HepG2 (cell line): ENCODE measurements at regions not wholly inside any gene's neighbourhood (a gene's known extent, or its start where the extent isn't known, plus 50 kb on each side); places are given as distances from the start of the nearest gene placed in this dataset.

Experiments used
- DNMT3B ChIP-seq: conservative IDR thresholded peaks from 2 replicates; pipeline ENCODE4 v1.6.1; 2016; ENCODE audit warnings: missing biosample characterization, control low read depth
- FLYWCH1 ChIP-seq: sonication (generic); formaldehyde crosslinking; IDR thresholded peaks from 2 replicates; pipeline ENCODE4 v1.8.1; 2023; ENCODE audit warnings: mild to moderate bottlenecking, missing genetic modification reagents
- IRF2 ChIP-seq: IDR thresholded peaks from 2 replicates; pipeline ENCODE4 v1.6.1; 2018; ENCODE audit warnings: missing genetic modification reagents, missing compliant biosample characterization
- JUNB ChIP-seq: sonication (generic); formaldehyde crosslinking; IDR thresholded peaks from 2 replicates; pipeline ENCODE4 v1.8.0; 2022; ENCODE audit warnings: missing genetic modification reagents, mild to moderate bottlenecking, borderline replicate concordance
- KAT7 ChIP-seq: IDR thresholded peaks from 2 replicates; pipeline ENCODE4 v1.6.1; 2018; ENCODE audit warnings: borderline replicate concordance, missing compliant biosample characterization
- MAFK ChIP-seq, 2 experiments: IDR thresholded peaks in 1 of 2; conservative IDR thresholded peaks in 1 of 2; 2 replicates each; pipeline ENCODE4 v1.6.1; 2011; ENCODE audit warnings: improper control_type of control experiment in 2 of 2, low read length in 2 of 2
- MYNN ChIP-seq: sonication (generic); formaldehyde crosslinking; IDR thresholded peaks from 2 replicates; pipeline ENCODE4 v1.4.0; 2020; ENCODE audit warnings: mild to moderate bottlenecking, low read depth, missing genetic modification reagents
- PAXIP1 ChIP-seq: sonication (generic); formaldehyde crosslinking; conservative IDR thresholded peaks from 2 replicates; pipeline ENCODE4 v1.4.0; 2020; ENCODE audit warnings: mild to moderate bottlenecking, missing genetic modification reagents, moderate library complexity
- PHF8 ChIP-seq: sonication (generic); formaldehyde crosslinking; IDR thresholded peaks from 2 replicates; pipeline ENCODE4 v1.5.0; 2020; ENCODE audit warnings: missing genetic modification reagents
- PLRG1 ChIP-seq: fragments of 450-650 bp; conservative IDR thresholded peaks from 2 replicates; pipeline ENCODE4 v1.6.1; 2016
- POGZ ChIP-seq: sonication (generic); formaldehyde crosslinking; IDR thresholded peaks from 2 replicates; pipeline ENCODE4 v1.4.0; 2020; ENCODE audit warnings: mild to moderate bottlenecking, missing genetic modification reagents
- POLR2G ChIP-seq: fragments of 200-400 bp; formaldehyde crosslinking; IDR thresholded peaks from 2 replicates; pipeline ENCODE4 v1.6.1; 2018; ENCODE audit warnings: mild to moderate bottlenecking, low read depth, low read length, moderate library complexity
- PRMT3 ChIP-seq: sonication (generic); formaldehyde crosslinking; IDR thresholded peaks from 2 replicates; pipeline ENCODE4 v1.8.1; 2022; ENCODE audit warnings: low read depth, mild to moderate bottlenecking, moderate library complexity, missing genetic modification reagents, borderline replicate concordance
- SMAD9 ChIP-seq: sonication (generic); formaldehyde crosslinking; IDR thresholded peaks from 2 replicates; pipeline ENCODE4 v1.5.1; 2020; ENCODE audit warnings: mild to moderate bottlenecking, missing genetic modification reagents
- SMC3 ChIP-seq: IDR thresholded peaks from 2 replicates; pipeline ENCODE4 v1.6.1; 2011; ENCODE audit warnings: low read length, improper control_type of control experiment
- STAG1 ChIP-seq: sonication (generic); formaldehyde crosslinking; IDR thresholded peaks from 2 replicates; pipeline ENCODE4 v1.4.0; 2020; ENCODE audit warnings: missing genetic modification reagents
- ZBTB7B ChIP-seq: sonication (generic); formaldehyde crosslinking; IDR thresholded peaks from 2 replicates; pipeline ENCODE4 v1.4.0; 2020; ENCODE audit warnings: missing genetic modification reagents
- ZC3H4 ChIP-seq: sonication (generic); formaldehyde crosslinking; IDR thresholded peaks from 2 replicates; pipeline ENCODE4 v1.4.0; 2020; ENCODE audit warnings: missing genetic modification reagents, borderline replicate concordance
- ZNF235 ChIP-seq: sonication (generic); formaldehyde crosslinking; IDR thresholded peaks from 2 replicates; pipeline ENCODE4 v1.8.1; 2023; ENCODE audit warnings: mild to moderate bottlenecking, missing genetic modification reagents, borderline replicate concordance
- ZNF317 ChIP-seq: sonication (generic); formaldehyde crosslinking; IDR thresholded peaks from 2 replicates; pipeline ENCODE4 v1.5.0; 2020; ENCODE audit warnings: mild to moderate bottlenecking, missing genetic modification reagents
- ZNF430 ChIP-seq: sonication (generic); formaldehyde crosslinking; IDR thresholded peaks from 2 replicates; pipeline ENCODE4 v1.9.0; 2021; ENCODE audit warnings: mild to moderate bottlenecking, missing genetic modification reagents
- ZNF619 ChIP-seq: sonication (generic); formaldehyde crosslinking; IDR thresholded peaks from 2 replicates; pipeline ENCODE4 v1.4.0; 2020; ENCODE audit warnings: mild to moderate bottlenecking, missing genetic modification reagents
- ZNF878 ChIP-seq: sonication (generic); formaldehyde crosslinking; IDR thresholded peaks from 2 replicates; pipeline ENCODE4 v1.8.1; 2023; ENCODE audit warnings: mild to moderate bottlenecking, missing genetic modification reagents, moderate library complexity
- ZSCAN25 ChIP-seq: sonication (generic); formaldehyde crosslinking; IDR thresholded peaks from 2 replicates; pipeline ENCODE4 v1.8.0; 2022; ENCODE audit warnings: mild to moderate bottlenecking, missing genetic modification reagents

- peak; percentile 78 for TF ChIP-seq PAXIP1 (CRISPR knock-in tag)
- TF ChIP-seq ZNF317 = no peak
- TF ChIP-seq SMAD9 = no peak
- peak; percentile 75 for TF ChIP-seq POLR2G
- TF ChIP-seq KAT7 = no peak
- no peak for TF ChIP-seq ZNF235
- TF ChIP-seq PLRG1 = no peak
- no peak for TF ChIP-seq FLYWCH1 (CRISPR knock-in tag)
- TF ChIP-seq PRMT3 (CRISPR knock-in tag) = no peak
- no peak for TF ChIP-seq ZC3H4 (CRISPR knock-in tag)
- TF ChIP-seq JUNB = no peak
- TF ChIP-seq ZSCAN25 (CRISPR knock-in tag) = no peak
- peak; percentile 68 for TF ChIP-seq POGZ (CRISPR knock-in tag)
- 0 out of 2 replicates have a peak, but pooled peaks have one; percentile 55 for TF ChIP-seq ZNF878 (CRISPR knock-in tag)
- TF ChIP-seq MAFK (conservative IDR thresholded peaks at IDR 0.05 in 1 of 2, IDR thresholded peaks at IDR 0.05 in 1 of 2; ENCODE audit: low read length in 2 of 2) = peak in 1 of 2 experiments; percentile 20; a peak in 1 of 4 replicates
- TF ChIP-seq ZBTB7B = peak; percentile 54; the same call in 1 of the 2 replicates
- TF ChIP-seq IRF2 (CRISPR knock-in tag) = peak; percentile 41; the same call in 1 of the 2 replicates
- no peak for TF ChIP-seq PHF8 (CRISPR knock-in tag)
- TF ChIP-seq STAG1 (CRISPR knock-in tag) = peak; percentile 14; the same call in 1 of the 2 replicates
- no peak for TF ChIP-seq DNMT3B (CRISPR knock-in tag)
- no peak for TF ChIP-seq MYNN (CRISPR knock-in tag)
- no peak for TF ChIP-seq ZNF619 (CRISPR knock-in tag)
- no peak for TF ChIP-seq SMC3
- no peak for TF ChIP-seq ZNF430 (CRISPR knock-in tag)
Measured at GRCh38 chr10:121043124-121043849, 192.1 kb downstream of the WDR11 start (continued).
